Right kidney (tissue), 1 donor: ENCODE measurements at regions not wholly inside any gene's neighbourhood (a gene's known extent, or its start where the extent isn't known, plus 50 kb on each side); places are given as distances from the start of the nearest gene placed in this dataset.
"Not testable (repeated sequence)": the region's sequence is repeated elsewhere in the genome, so short reads cannot be mapped to it uniquely, and the experiment has no call there.

Experiments used
- DNase-seq: peaks from one replicate; pipeline ENCODE4 v3.0.0-alpha.2; 2016

GRCh38 chr3:144546539-144546938, 574.9 kb downstream of the DIPK2A start:
- no peak for DNase-seq

DNA sequence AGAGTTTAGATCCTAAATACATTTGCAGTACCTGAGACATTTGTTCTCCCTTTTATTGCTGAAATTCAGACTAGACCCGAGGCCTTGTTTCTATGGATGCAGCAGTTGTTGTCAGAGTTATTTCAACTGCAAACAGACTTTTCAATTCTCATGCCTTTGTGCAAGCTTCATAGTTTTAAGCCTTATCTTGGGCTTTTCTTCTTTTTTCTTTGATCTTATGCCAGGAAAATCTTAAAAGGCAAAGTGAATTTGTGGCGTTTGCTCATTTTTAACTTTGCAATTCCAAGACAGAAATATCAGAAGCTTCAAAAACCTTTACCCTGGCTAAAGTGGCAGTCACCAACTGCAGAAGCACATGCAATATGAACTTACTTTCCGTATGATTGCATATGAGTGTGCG, 576.7 kb downstream of the DIPK2A start:
- no peak for DNase-seq

GRCh38 chr3:144549166-144549565, 577.5 kb downstream of the DIPK2A start:
- DNase-seq, result no peak

- DNase-seq, result no peak
Measured at GRCh38 chr3:144552346-144553057, 580.9 kb downstream of the DIPK2A start.

DNA sequence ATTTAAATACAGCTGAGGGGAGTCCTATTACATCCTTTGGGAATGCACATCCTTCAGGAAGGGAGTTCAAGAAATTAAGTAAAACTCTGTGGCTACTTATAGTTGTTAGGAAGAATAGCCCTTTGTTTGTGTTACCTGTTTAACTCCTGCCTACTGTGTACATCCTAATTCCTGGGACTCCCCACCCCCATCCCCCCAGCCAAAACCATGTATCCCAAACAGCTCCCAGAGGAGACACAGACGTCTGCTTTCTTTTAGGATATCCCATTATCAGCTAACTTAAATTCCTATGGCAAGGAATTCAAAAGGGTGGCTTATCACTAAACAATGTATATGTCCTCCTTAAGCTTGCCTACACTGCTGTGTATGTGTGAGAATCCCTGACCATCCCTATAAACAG, 581.7 kb downstream of the DIPK2A start:
- no peak for DNase-seq

DNA sequence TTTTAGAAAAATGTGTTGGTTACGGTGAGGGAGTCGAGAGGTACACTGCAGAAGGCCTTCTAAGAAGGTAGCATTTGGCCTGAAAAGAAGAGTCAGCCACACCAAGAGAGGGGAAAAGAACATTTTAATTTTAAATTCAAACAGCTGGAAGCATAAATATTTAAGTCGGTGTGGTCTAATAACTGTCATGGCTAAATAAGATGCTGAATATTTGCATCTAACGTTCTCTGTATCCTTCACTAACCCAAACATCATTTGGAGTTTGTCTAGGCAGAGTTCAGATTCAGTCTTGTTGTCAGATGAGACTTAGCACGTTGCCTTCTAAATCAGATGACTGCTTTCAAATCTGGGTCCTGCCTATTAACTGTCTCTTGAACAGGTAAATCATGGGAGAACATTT, 583.3 kb downstream of the DIPK2A start:
- no peak for DNase-seq

GRCh38 chr3:144556392-144556791, 584.8 kb downstream of the DIPK2A start:
- no peak for DNase-seq

DNA sequence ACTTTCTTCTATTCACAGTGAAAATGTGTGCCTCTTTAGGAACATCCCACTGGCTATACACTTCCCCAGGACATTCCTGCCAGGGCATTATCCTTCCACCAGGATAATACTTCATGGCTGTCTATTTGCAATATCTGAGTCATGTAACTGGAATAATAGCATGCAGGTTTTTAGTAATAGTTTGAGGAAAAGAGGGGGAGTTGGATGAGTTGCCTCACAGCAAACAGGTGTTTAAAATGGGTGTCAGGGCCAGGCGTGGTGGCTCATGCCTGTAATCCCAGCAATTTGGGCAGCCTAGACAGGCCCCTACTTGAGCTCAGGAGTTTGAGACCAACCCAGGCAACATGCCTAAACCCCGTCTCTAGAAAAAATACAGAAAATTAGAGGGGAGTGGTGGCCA, 585.9 kb downstream of the DIPK2A start:
- DNase-seq, result no peak

GRCh38 chr3:144564011-144564410, 592.4 kb downstream of the DIPK2A start:
- no peak for DNase-seq

GRCh38 chr3:144566320-144566719, 594.7 kb downstream of the DIPK2A start:
- no peak for DNase-seq

DNA sequence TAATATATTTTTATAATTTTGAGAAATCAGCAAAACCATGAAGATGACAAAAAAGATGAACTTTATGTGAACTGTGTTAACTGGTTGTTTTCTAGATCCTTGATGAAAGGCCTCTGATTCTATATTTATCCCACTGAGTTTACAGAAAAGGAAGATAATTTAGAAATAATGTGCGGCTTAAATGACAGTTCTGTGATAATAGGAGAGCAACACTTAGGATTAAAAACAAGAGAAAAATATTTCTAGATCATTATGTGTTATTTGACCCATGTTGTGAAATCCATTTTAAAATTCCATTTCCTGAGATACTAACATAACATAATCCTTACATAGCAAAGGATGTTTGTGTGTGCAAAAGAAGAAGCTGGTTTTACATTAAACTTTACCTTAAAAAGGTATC, 598.0 kb downstream of the DIPK2A start:
- DNase-seq, result no peak

DNA sequence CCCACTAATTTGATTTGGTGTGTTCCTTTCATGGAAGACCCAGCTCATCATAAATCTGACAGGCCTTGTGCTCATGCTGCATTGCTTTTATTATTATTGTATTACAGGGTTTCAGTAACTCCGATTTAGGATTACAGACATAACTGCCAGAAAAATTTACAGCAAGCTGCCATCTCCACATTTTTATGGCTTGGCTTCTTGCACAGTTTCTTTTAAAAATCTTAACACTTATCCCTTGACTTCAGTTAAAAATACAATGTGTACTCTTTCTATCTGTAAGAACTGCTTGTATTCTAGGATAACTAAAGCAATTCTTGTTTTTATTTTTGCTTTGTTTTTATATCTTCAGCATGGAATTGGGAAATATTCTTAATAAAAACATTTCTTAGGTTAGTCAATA, 612.2 kb downstream of the DIPK2A start:
- DNase-seq, result no peak

- no peak for DNase-seq
Measured at GRCh38 chr3:144585408-144585807, 613.8 kb downstream of the DIPK2A start.

- DNase-seq, result no peak
Measured at GRCh38 chr3:144585953-144586352, 614.3 kb downstream of the DIPK2A start.

DNA sequence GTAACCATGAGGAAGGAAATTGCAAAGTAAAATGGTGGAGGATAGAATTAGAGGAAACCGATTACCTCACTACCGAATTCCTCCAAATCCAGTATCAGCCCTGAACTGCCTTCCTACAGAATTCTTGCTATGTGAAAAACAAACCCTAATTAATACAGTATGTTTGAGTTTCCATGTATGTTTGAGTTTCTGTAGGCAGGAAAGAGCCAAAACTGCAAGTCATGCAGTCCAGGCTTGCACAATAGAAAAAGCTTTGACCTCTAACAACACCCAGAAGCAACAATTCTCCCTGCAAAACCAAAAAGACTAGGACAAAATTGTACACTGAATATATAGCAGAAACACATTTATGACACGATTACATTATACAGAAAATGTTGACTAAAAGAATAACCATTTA, 614.8 kb downstream of the DIPK2A start:
- DNase-seq, result no peak

GRCh38 chr3:144590854-144591253, 619.2 kb downstream of the DIPK2A start:
- DNase-seq, result no peak

GRCh38 chr3:144593881-144594280, 622.3 kb downstream of the DIPK2A start:
- DNase-seq, result no peak

- not testable (repeated sequence) for DNase-seq
Measured at GRCh38 chr3:144620236-144620635, 648.6 kb downstream of the DIPK2A start.

DNA sequence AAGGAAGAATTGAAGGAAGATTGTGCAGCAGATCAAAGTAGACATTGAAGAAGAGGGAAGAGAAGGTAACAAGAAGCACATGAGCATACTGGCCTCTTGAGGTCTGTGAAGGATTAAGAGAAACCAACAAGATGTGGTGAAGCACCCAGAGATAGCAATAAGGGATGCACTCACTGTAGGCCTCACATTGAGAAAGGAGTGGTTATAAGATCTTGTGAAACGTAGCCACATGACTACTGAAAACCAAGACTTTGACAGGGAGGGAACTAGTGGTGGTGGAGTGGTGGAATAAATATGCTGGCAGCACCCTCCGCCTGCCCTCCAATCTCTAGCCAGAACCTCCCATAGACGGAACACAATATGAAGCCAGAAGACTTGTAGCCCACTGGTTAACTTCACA, 651.2 kb downstream of the DIPK2A start:
- DNase-seq, result no peak

- no peak for DNase-seq
Measured at GRCh38 chr3:144624656-144625055, 653.0 kb downstream of the DIPK2A start.

GRCh38 chr3:144626835-144627234, 655.2 kb downstream of the DIPK2A start:
- DNase-seq, result no peak

DNA sequence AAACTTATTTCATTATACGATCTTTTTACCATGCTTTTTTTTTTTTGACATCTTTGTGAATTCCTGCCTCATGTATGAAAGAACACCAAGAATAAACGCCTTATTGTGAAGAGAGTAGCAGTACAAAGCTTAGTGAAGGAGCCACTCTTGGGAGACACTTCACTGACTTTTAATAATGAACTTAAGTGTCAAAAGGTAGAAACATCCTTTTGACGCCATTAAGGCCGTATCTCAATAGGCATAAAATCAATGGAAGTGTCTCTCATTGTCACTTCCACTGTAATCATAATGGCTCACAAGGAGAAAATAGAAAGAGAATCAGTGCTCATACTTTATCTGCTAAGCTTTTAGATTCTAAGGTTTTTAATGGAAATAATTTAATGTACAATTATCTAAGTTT, 657.8 kb downstream of the DIPK2A start:
- DNase-seq, result no peak

DNA sequence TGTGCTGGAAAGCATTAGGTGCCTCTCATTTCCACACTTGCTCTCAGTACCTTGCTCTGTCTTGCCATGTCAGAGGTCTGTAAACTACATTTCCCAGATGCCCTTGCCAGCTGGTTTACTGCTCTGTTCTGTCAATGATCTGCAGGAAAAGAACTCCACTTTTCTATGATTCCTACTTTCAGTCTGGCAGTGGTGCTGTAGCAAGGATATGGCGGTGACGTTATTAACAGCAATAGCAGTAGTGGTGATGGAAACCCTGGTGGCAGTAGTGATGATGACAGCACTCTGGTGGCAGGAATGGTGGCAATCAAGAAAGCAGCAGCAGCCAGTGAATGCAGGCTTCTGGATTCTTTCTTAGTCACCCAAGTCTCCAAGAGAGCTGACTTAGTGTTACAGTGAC, 665.2 kb downstream of the DIPK2A start:
- DNase-seq, result no peak

GRCh38 chr3:144638009-144638408, 666.4 kb downstream of the DIPK2A start:
- DNase-seq, result no peak

DNA sequence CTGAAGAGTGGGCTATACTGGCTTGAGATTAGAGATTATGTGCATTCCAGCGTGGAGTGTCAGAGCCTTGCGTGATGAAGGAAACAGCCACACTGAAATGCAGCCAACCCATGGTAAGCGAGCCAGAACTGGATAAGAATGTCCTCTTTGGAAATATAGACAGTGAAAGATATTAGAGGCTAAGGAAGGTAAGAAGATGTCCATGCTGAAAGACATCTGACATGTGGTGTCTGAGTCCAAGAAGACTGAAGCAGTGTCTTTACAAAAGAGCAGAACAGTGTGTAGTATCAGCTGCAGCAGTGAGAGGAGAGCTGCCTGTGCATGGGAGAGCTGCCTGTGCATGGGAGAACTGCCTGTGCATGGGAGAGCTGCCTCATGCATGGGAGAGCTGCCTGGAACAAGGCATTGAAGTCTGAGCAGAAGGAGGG, 672.2 kb downstream of the DIPK2A start:
- no peak for DNase-seq
